ENCODE measurements at regions not wholly inside any gene's neighbourhood (a gene's known extent, or its start where the extent isn't known, plus 50 kb on each side); places are given as distances from the start of the nearest gene placed in this dataset.

- Histone ChIP-seq H4K20me1 (ENCODE audit: insufficient read depth) (no peaks in the 10 kb centered on the region), H2AFZ (no peak overlapping the region)
These were observed 160.1 kb upstream of the ATP11B start for GRCh38 chr3:182633186-182633585.

GRCh38 chr3:182636646-182637045 is 156.7 kb upstream of the ATP11B start:
- H3F3A ChIP-seq (ENCODE audit: insufficient read depth, low read depth) = peaks cover 6% of the 10 kb centered on the region
- POLR2A ChIA-PET (ENCODE audit: unreplicated experiment) = interaction anchor here (0.7 kb wide), 1 partner anchor 35 kb away, joined by 4 read pairs; no protein-coding TSS in a partner anchor
- DNase-seq = peak in 1 of 2 experiments; percentile 92
- H3K4me3 ChIP-seq = no peak overlapping the region
- H3K9me2 ChIP-seq (ENCODE audit: insufficient read depth) = no peaks in the 10 kb centered on the region; the same call in 1 of the 2 replicates
- CTCF ChIA-PET = interaction anchor here (0.8 kb wide), 1 partner anchor 45 kb away, joined by 3 read pairs; no protein-coding TSS in a partner anchor
- no peaks in the 10 kb centered on the region for H4K20me1 ChIP-seq (ENCODE audit: insufficient read depth)
- H3K79me2 ChIP-seq (ENCODE audit: low read depth) = no peaks in the 10 kb centered on the region
- H3K27me3 ChIP-seq (ENCODE audit: insufficient read depth, low read depth) = no peaks in the 10 kb centered on the region
- peaks cover 34% of the 10 kb centered on the region for H3K4me1 ChIP-seq (replicated peaks; ENCODE audit: insufficient read depth)
- TF ChIP-seq EZH2 (IDR thresholded peaks at IDR 0.05; ENCODE audit: low read depth) (no peak), CTCF (conservative IDR thresholded peaks at IDR 0.05) (no peak)
- intact Hi-C loops (cut with micrococcal nuclease; ENCODE audit: unreplicated experiment) = no loop called here
- H3K36me3 ChIP-seq (ENCODE audit: low read depth) = no peaks in the 10 kb centered on the region
- H3K9me3 ChIP-seq (ENCODE audit: insufficient read depth, low read depth) = 0 out of 2 replicates have a peak, but pooled peaks cover 5% of the 10 kb centered on the region
- no TSS peak for BruUV-seq (replicated peaks)
- H2AFZ ChIP-seq = no peak overlapping the region
- H3K27ac ChIP-seq = peak overlapping the region; percentile 25; the same call in 1 of the 2 replicates
- peak overlapping the region; percentile 27 for H3K4me2 ChIP-seq

More at GRCh38 chr3:182633186-182633585, 160.1 kb upstream of the ATP11B start:
- Histone ChIP-seq H3K4me3 (no peak overlapping the region), H3F3A (ENCODE audit: insufficient read depth, low read depth) (peaks cover 6% of the 10 kb centered on the region), H3K27ac (no peak overlapping the region), H3K27me3 (ENCODE audit: insufficient read depth, low read depth) (no peaks in the 10 kb centered on the region), H3K9me3 (ENCODE audit: insufficient read depth, low read depth) (no peaks in the 10 kb centered on the region), H3K9me2 (ENCODE audit: insufficient read depth) (no peaks in the 10 kb centered on the region), H3K4me2 (0 out of 2 replicates have a peak overlapping the region, but pooled peaks have one; percentile 0), H3K79me2 (ENCODE audit: low read depth) (no peaks in the 10 kb centered on the region), H3K36me3 (ENCODE audit: low read depth) (no peaks in the 10 kb centered on the region), H3K4me1 (replicated peaks; ENCODE audit: insufficient read depth) (peaks cover 31% of the 10 kb centered on the region)
- peak in 1 of 2 experiments; percentile 79 for DNase-seq
- POLR2A ChIA-PET (ENCODE audit: unreplicated experiment) = no interaction called here
- no TSS peak for BruUV-seq (replicated peaks)
- TF ChIP-seq CTCF (conservative IDR thresholded peaks at IDR 0.05) (no peak), EZH2 (IDR thresholded peaks at IDR 0.05; ENCODE audit: low read depth) (no peak)
- intact Hi-C loops (cut with micrococcal nuclease; ENCODE audit: unreplicated experiment) = no loop called here
- CTCF ChIA-PET = no interaction called here

GRCh38 chr3:182637350-182638110 is 155.8 kb upstream of the ATP11B start:
- Histone ChIP-seq H3K79me2 (ENCODE audit: low read depth) (no peaks in the 10 kb centered on the region), H3K27ac (no peak overlapping the region), H2AFZ (no peak overlapping the region), H3K4me1 (replicated peaks; ENCODE audit: insufficient read depth) (peaks cover 39% of the 10 kb centered on the region), H3K27me3 (ENCODE audit: insufficient read depth, low read depth) (no peaks in the 10 kb centered on the region), H3K4me2 (peak overlapping the region; percentile 27), H3K9me2 (ENCODE audit: insufficient read depth) (no peaks in the 10 kb centered on the region; the same call in 1 of the 2 replicates), H3K4me3 (no peak overlapping the region), H3F3A (ENCODE audit: insufficient read depth, low read depth) (peaks cover 6% of the 10 kb centered on the region), H3K9me3 (ENCODE audit: insufficient read depth, low read depth) (0 out of 2 replicates have a peak, but pooled peaks cover 5% of the 10 kb centered on the region), H3K36me3 (ENCODE audit: low read depth) (no peaks in the 10 kb centered on the region), H4K20me1 (ENCODE audit: insufficient read depth) (no peaks in the 10 kb centered on the region)
- DNase-seq = no peak
- no TSS peak for BruUV-seq (replicated peaks)
- ChIA-PET POLR2A (ENCODE audit: unreplicated experiment) (no interaction called here), CTCF (no interaction called here)
- no peak for TF ChIP-seq CTCF (conservative IDR thresholded peaks at IDR 0.05)
- intact Hi-C loops (cut with micrococcal nuclease; ENCODE audit: unreplicated experiment) = no loop called here

All from PC-9 (cell line).